HepG2 (cell line): ENCODE measurements at regions not wholly inside any gene's neighbourhood (a gene's known extent, or its start where the extent isn't known, plus 50 kb on each side); places are given as distances from the start of the nearest gene placed in this dataset.
A peak's percentile ranks its signal among the peaks of the same experiment; 100 is the strongest.

Experiments
- BRCA1 ChIP-seq: sonication (generic); formaldehyde crosslinking; IDR thresholded peaks from 2 replicates; pipeline ENCODE4 v1.4.0; 2020; ENCODE audit warnings: missing genetic modification reagents
- MATR3 ChIP-seq: sonication (generic); formaldehyde crosslinking; IDR thresholded peaks from 2 replicates; pipeline ENCODE4 v1.4.0; 2020; ENCODE audit warnings: missing genetic modification reagents
- NCOA2 ChIP-seq: sonication (generic); formaldehyde crosslinking; IDR thresholded peaks from 2 replicates; pipeline ENCODE4 v1.8.0; 2022; ENCODE audit warnings: inconsistent platforms
- REPIN1 ChIP-seq: sonication (generic); formaldehyde crosslinking; IDR thresholded peaks from 2 replicates; pipeline ENCODE4 v1.8.0; 2022; ENCODE audit warnings: missing genetic modification reagents, low read depth, mild to moderate bottlenecking, borderline replicate concordance
- SETDB1 ChIP-seq: sonication (generic); formaldehyde crosslinking; IDR thresholded peaks from 2 replicates; pipeline ENCODE4 v1.5.1; 2020; ENCODE audit warnings: missing genetic modification reagents, mild to moderate bottlenecking, borderline replicate concordance
- SOX13 ChIP-seq, 3 experiments: fragments of 450-650 bp in 1 of 3; sonication (generic) in 1 of 3; formaldehyde crosslinking in 1 of 3; IDR thresholded peaks in 2 of 3; conservative IDR thresholded peaks in 1 of 3; 2 replicates each; pipeline versions ENCODE4 v1.5.0 to v1.6.1; 2016 to 2020; ENCODE audit warnings: antibody characterized with exemption in 1 of 3, mild to moderate bottlenecking in 1 of 3, missing compliant biosample characterization in 1 of 3, missing genetic modification reagents in 1 of 3, moderate library complexity in 1 of 3
- ZEB1 ChIP-seq: IDR thresholded peaks from 2 replicates; pipeline ENCODE4 v1.6.1; 2012; ENCODE audit warnings: mild to moderate bottlenecking, low read depth, inconsistent platforms; ENCODE audit not compliant: insufficient replicate concordance
- ZKSCAN8 ChIP-seq: IDR thresholded peaks from 2 replicates; pipeline ENCODE4 v1.6.1; 2016; ENCODE audit warnings: borderline replicate concordance, missing genetic modification reagents, missing compliant biosample characterization
- ZNF317 ChIP-seq: sonication (generic); formaldehyde crosslinking; IDR thresholded peaks from 2 replicates; pipeline ENCODE4 v1.5.0; 2020; ENCODE audit warnings: mild to moderate bottlenecking, missing genetic modification reagents
- ZNF747 ChIP-seq: sonication (generic); formaldehyde crosslinking; IDR thresholded peaks from 2 replicates; pipeline ENCODE4 v1.8.1; 2023; ENCODE audit warnings: missing genetic modification reagents, mild to moderate bottlenecking, borderline replicate concordance
- ZNF790 ChIP-seq: sonication (generic); formaldehyde crosslinking; IDR thresholded peaks from 2 replicates; pipeline ENCODE4 v1.8.0; 2022; ENCODE audit warnings: missing genetic modification reagents, mild to moderate bottlenecking, borderline replicate concordance
- TF ChIP-seq, protein P1 (sequence below): sonication (generic); formaldehyde crosslinking; IDR thresholded peaks from 2 replicates; pipeline ENCODE4 v1.4.0; 2020; ENCODE audit warnings: missing genetic modification reagents
- TF ChIP-seq, protein P2 (sequence below): sonication (generic); formaldehyde crosslinking; IDR thresholded peaks from one replicate; pipeline ENCODE4 v1.5.1; 2020; ENCODE audit warnings: mild to moderate bottlenecking, missing genetic modification reagents; ENCODE audit errors: not compliant biosample characterization
- TF ChIP-seq, protein P3 (sequence below): sonication (generic); formaldehyde crosslinking; IDR thresholded peaks from 2 replicates; pipeline ENCODE4 v1.4.0; 2020; ENCODE audit warnings: missing genetic modification reagents, low read depth, mild to moderate bottlenecking, borderline replicate concordance

DNA sequence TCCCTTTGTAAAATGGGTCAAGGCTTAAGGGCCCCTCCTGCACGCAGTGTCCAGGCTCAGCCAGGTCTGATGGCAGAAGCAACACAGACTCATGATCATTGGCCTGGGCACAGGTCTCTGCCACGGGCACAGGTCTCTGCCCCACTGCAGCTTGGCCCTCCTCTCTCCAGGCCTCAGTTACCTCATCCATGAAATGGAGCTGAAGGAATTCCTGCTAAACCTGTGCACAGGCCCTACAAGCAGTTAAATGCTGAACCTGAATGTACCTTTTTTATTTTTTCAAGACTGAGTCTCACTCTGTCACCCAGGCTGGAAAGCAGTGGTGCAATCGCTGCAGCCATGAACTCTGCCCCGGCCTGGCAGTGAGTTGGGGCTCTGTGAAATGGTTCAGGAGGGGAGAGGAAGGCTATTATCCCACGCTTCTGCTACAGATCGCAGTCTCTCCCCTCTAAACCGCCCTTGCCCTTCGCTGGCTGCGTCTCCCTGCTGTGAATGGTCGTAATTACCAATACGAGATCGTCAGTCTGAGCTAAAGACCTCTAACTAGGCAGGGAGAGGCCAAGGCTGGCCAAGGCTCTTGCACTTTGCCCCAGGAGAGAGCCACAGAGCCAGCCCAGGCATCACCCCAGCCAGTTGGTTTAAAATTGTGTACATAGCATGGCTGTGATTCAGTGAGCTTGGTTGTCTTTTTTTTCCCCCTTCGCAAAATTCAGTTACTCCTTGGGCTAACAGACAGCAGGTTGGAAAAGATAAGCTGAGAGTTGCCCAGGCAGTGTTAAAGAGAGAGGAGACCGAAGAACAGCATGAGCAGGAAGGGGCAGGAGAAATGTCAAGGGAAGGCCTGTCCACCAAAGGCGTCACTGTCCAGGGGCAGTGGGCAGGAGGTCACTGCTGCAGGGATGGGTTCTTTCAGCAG is 93.0 kb upstream of the KCTD7 start (continued):
- TF ChIP-seq, protein P1, sequence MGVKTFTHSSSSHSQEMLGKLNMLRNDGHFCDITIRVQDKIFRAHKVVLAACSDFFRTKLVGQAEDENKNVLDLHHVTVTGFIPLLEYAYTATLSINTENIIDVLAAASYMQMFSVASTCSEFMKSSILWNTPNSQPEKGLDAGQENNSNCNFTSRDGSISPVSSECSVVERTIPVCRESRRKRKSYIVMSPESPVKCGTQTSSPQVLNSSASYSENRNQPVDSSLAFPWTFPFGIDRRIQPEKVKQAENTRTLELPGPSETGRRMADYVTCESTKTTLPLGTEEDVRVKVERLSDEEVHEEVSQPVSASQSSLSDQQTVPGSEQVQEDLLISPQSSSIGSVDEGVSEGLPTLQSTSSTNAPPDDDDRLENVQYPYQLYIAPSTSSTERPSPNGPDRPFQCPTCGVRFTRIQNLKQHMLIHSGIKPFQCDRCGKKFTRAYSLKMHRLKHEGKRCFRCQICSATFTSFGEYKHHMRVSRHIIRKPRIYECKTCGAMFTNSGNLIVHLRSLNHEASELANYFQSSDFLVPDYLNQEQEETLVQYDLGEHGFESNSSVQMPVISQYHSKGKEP (CRISPR knock-in tag): no peak
- TF ChIP-seq ZNF790 (CRISPR knock-in tag) (no peak), SETDB1 (CRISPR knock-in tag) (no peak), ZKSCAN8 (CRISPR knock-in tag) (no peak), SOX13 (IDR thresholded peaks at IDR 0.05) (no peak), SOX13 (CRISPR knock-in tag; conservative IDR thresholded peaks at IDR 0.05 in 1 of 2, IDR thresholded peaks at IDR 0.05 in 1 of 2) (peak in 1 of 2 experiments; percentile 51; a peak in 1 of 4 replicates), ZNF317 (no peak), MATR3 (CRISPR knock-in tag) (no peak), REPIN1 (CRISPR knock-in tag) (no peak), NCOA2 (CRISPR knock-in tag) (peak; percentile 71), ZNF747 (CRISPR knock-in tag) (no peak; the same call in 1 of the 2 replicates), BRCA1 (CRISPR knock-in tag) (no peak), ZEB1 (no peak)
- TF ChIP-seq, protein P2, sequence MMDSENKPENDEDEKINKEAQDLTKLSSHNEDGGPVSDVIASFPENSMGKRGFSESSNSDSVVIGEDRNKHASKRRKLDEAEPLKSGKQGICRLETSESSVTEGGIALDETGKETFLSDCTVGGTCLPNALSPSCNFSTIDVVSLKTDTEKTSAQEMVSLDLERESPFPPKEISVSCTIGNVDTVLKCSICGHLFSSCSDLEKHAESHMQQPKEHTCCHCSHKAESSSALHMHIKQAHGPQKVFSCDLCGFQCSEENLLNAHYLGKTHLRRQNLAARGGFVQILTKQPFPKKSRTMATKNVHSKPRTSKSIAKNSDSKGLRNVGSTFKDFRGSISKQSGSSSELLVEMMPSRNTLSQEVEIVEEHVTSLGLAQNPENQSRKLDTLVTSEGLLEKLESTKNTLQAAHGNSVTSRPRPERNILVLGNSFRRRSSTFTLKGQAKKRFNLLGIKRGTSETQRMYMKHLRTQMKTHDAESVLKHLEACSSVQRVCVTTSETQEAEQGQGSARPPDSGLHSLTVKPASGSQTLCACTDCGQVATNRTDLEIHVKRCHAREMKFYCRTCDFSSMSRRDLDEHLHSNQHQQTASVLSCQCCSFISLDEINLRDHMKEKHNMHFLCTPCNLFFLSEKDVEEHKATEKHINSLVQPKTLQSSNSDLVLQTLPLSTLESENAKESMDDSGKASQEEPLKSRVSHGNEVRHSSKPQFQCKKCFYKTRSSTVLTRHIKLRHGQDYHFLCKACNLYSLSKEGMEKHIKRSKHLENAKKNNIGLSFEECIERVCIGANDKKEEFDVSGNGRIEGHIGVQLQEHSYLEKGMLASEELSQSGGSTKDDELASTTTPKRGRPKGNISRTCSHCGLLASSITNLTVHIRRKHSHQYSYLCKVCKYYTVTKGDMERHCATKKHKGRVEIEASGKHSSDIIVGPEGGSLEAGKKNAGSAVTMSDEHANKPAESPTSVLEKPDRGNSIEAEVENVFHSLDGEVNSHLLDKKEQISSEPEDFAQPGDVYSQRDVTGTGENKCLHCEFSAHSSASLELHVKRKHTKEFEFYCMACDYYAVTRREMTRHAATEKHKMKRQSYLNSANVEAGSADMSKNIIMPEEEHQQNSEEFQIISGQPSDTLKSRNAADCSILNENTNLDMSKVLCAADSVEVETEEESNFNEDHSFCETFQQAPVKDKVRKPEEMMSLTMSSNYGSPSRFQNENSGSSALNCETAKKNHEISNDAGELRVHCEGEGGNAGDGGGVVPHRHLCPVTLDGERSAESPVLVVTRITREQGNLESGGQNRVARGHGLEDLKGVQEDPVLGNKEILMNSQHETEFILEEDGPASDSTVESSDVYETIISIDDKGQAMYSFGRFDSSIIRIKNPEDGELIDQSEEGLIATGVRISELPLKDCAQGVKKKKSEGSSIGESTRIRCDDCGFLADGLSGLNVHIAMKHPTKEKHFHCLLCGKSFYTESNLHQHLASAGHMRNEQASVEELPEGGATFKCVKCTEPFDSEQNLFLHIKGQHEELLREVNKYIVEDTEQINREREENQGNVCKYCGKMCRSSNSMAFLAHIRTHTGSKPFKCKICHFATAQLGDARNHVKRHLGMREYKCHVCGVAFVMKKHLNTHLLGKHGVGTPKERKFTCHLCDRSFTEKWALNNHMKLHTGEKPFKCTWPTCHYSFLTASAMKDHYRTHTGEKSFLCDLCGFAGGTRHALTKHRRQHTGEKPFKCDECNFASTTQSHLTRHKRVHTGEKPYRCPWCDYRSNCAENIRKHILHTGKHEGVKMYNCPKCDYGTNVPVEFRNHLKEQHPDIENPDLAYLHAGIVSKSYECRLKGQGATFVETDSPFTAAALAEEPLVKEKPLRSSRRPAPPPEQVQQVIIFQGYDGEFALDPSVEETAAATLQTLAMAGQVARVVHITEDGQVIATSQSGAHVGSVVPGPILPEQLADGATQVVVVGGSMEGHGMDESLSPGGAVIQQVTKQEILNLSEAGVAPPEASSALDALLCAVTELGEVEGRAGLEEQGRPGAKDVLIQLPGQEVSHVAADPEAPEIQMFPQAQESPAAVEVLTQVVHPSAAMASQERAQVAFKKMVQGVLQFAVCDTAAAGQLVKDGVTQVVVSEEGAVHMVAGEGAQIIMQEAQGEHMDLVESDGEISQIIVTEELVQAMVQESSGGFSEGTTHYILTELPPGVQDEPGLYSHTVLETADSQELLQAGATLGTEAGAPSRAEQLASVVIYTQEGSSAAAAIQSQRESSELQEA: no peak
- TF ChIP-seq, protein P3, sequence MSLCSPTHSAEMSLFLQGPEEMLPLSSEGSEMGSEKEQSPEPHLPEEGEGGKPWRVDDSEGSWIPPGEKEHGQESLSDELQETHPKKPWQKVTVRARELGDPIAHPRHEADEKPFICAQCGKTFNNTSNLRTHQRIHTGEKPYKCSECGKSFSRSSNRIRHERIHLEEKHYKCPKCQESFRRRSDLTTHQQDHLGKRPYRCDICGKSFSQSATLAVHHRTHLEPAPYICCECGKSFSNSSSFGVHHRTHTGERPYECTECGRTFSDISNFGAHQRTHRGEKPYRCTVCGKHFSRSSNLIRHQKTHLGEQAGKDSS (CRISPR knock-in tag): peak; percentile 77; the same call in 1 of the 2 replicates
